ENCODE measurements at regions not wholly inside any gene's neighbourhood (a gene's known extent, or its start where the extent isn't known, plus 50 kb on each side); places are given as distances from the start of the nearest gene placed in this dataset.

GRCh38 chr1:163406772-163407171 is 85.0 kb downstream of the NUF2 start:
- no peak for DNase-seq

GRCh38 chr1:163408262-163408661 is 86.5 kb downstream of the NUF2 start:
- no peak for DNase-seq

- DNase-seq, result no peak
These were observed 88.6 kb downstream of the NUF2 start for GRCh38 chr1:163410073-163410999.

GRCh38 chr1:163412221-163412620 is 90.5 kb downstream of the NUF2 start:
- DNase-seq, result no peak

GRCh38 chr1:163414778-163415177 is 93.0 kb downstream of the NUF2 start:
- DNase-seq, result no peak

GRCh38 chr1:163421701-163422100 is 99.9 kb downstream of the NUF2 start:
- DNase-seq, result no peak

GRCh38 chr1:163422738-163423404 is 101.1 kb downstream of the NUF2 start:
- no peak for DNase-seq

- no peak for DNase-seq
These were observed 104.9 kb downstream of the NUF2 start for GRCh38 chr1:163426505-163427251.

GRCh38 chr1:163427279-163427678 is 105.5 kb downstream of the NUF2 start:
- no peak for DNase-seq

GRCh38 chr1:163436140-163436812 is 114.5 kb downstream of the NUF2 start:
- no peak for DNase-seq

GRCh38 chr1:163439471-163439870 is 117.7 kb downstream of the NUF2 start:
- DNase-seq, result no peak

GRCh38 chr1:163440090-163440489 is 118.3 kb downstream of the NUF2 start:
- DNase-seq, result no peak

GRCh38 chr1:163442231-163442879 is 120.6 kb downstream of the NUF2 start:
- no peak for DNase-seq

- DNase-seq, result no peak
These were observed 121.1 kb downstream of the NUF2 start for GRCh38 chr1:163442895-163443294.

GRCh38 chr1:163443863-163444262 is 122.1 kb downstream of the NUF2 start:
- no peak for DNase-seq

GRCh38 chr1:163444665-163445064 is 122.9 kb downstream of the NUF2 start:
- no peak for DNase-seq

GRCh38 chr1:163450986-163451385 is 129.2 kb downstream of the NUF2 start:
- no peak for DNase-seq

GRCh38 chr1:163459539-163459938 is 137.8 kb downstream of the NUF2 start:
- DNase-seq, result peak; percentile 77

GRCh38 chr1:163467289-163467688 is 145.5 kb downstream of the NUF2 start:
- DNase-seq, result no peak

- peak; percentile 64 for DNase-seq
These were observed 150.3 kb downstream of the NUF2 start for GRCh38 chr1:163471779-163472650.

- DNase-seq, result peak; percentile 7
These were observed 151.0 kb downstream of the NUF2 start for GRCh38 chr1:163472651-163473248.

All from NCI-H524 treated with DMSO at 0.1 percent for 48 hours (cell line).